GM19025 (cell line): ENCODE measurements at regions not wholly inside any gene's neighbourhood (a gene's known extent, or its start where the extent isn't known, plus 50 kb on each side); places are given as distances from the start of the nearest gene placed in this dataset.

ENCODE experiments used
- ATAC-seq: cut with Tn5 transposase; IDR thresholded peaks from one replicate; pipeline ENCODE4 v1.9.1; 2021; ENCODE audit warnings: mild to moderate bottlenecking, low read depth, moderate library complexity; ENCODE audit not compliant: unreplicated experiment

DNA sequence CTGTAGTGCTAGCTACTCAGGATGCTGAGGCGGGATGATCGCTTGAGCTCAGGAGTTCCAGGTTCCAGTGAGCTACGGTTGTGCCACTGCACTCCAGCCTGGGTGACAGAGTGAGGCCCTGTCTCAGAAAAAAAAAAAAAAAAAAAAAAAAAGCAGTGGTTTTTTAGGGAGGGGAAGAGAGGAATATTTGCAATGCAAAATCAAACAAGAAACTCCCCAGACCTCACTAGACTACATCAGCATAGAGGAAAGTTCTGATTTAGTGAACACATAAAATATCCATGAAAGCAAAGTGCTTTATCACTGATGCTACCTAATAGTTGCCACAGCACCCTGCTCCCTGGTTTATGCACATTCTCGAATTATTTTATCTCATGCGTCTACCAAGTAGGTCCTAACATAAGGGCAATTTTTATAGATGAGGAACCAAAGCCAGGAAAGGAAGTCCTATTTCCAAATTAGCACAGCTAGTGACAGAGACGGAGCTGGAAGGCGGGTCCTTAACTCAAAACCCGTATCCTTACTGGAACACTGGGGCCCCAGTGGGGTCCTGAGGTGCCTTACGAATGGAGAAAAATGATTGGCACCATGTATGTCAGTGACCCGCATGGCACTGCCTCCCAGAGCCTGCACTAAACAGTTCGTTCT, 50.7 kb upstream of the GPR157 start:
- ATAC-seq: no peak

DNA sequence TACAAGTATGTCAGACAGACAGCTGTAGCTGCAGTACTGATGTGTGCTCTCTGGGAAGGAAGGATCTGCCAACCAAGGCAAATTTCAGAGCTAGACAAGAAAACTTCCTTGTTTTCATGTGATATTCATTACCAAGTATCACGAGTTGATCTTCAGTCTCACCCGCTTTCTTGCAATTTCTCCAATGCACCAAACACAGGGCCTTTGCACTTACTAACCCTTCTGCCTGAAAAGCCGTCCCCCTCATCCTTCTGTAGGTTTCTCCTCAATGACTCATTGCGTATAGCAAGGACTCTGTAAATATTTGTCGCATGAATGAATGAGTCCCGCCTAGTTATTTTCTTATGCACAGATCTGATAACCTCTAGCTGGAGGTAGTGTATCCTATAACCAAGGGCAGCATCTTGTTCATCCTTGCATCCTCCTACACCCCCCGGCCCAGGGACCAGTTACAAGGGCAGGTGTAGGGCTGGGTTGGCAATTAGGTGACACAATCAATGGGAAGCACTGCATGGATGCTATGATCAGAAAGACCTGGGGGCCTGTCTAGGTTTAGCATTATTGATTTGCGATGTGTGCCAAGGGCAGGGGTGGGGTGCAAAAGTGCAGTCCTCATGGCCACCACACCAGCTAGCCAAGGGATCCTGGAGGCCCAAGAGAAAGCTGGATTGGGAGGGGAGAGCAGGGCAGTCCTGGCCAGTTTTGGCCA, 51.4 kb upstream of the GPR157 start:
- ATAC-seq: no peak

DNA sequence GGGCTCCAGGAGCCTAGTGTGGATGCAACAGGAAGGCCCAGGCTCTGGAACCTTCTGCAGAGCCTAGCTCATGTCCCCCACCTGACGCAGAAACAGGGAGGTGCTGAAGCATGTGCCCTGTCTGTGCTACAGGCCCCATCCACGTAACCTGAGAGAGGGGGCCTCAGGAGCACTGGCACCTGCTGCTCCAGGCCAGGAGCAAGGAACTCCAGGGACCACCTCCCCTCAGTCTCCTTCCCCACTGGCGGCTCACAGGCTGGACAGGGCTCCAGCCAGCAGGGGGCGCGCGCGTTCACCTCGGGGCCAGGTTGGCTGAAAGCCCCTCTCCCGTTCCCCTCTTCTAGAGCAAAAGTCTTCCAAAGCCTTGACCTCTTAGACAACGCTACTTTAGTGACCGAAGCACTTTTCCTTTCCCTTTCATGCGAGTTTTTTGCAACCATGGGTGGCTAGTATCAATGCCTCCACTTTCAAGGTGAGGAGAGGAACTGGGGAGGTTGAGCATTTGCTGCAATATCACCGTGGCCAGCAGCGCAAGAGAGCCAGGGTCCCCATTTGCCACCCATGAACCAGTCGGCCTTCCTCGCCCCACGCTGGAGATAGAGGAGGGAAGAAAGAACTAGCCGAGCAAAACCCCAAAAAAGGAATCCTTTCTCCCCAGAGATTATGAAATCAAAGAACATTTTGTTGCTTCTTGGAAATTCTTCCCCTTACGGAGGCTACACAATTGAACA, 52.4 kb upstream of the GPR157 start:
- ATAC-seq: no peak

DNA sequence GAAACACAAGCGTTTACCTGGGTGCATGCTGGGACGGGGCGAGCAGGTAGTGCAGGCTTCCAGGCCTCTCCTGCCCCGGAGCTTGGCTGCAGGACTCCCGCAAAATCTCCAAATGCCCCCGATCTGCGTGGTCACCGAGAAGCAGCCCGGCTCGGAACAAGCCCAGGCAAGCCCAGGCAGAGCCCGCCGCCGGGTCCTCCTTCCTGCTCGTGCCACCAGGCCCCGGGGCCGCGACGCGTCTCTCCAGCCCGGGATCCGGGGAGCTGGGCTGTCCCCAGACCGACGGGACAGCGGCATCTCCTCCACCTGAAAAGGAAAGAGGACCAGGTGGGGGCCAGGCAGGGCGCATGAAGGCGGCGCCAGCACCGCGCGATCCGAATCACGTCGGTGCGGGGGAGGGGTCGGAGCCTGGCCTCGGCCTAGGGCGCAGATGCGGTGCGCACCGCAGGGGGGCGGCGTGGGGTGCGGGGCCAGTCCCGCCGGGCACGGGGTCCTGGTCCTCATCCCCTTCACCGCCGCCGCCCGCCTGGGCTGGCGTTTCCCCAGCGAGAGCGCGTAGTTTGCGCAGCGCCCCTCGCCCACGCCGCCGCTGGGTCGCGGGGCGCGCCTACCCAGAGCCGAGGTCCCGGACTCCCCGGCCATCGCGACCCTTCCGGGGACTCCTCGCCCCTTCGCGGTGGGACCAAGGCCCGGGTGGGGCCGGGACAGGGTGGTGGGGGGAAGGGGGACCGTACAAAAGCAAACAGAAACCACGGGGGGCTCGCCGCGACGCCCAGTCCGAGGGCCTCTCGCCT, 52.4 kb upstream of the H6PD start:
- ATAC-seq: peak; percentile 63

DNA sequence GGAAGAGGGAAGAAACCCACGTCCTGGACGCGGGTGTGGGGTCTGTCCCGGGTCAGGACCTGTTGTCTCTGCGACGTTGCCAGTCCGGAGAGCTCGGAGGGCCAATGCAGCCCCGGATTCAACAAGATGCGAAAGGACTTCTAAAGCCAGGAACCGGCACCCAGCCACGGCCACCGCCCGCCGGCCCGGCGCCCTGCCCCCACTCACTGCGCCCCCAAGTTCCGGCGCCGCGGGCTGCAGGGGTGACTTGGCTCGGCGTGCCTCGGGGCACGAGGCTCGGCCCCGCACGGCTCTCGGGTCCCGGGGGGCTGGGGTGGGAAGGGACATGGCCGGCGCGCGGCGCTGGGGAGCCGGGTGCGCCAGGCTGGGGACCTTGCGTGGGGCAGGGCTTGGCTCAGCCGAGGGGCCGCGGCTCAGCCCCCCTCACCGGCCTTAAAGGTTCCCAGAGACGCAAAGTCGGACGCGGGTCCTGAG, 51.8 kb upstream of the H6PD start:
- no peak for ATAC-seq

DNA sequence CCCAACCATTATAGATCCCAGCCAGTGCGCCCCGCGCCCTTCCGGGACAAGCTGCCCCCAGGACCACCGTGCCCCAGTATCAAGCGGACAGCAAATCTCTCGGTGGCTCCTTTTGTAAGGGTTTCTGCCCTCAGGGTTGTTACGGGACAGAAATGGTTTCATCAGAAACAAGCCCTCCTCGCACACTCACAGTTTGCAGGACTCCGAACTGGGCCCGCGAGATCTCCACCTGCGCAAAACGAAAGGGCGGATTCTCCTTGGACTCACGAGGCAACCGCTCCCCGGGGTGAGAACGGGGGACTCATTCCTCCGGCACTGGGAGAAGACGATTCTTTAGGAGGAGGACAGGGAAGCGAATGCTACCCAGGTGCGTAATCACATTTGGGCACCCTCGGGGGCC, 51.1 kb upstream of the H6PD start:
- no peak for ATAC-seq

DNA sequence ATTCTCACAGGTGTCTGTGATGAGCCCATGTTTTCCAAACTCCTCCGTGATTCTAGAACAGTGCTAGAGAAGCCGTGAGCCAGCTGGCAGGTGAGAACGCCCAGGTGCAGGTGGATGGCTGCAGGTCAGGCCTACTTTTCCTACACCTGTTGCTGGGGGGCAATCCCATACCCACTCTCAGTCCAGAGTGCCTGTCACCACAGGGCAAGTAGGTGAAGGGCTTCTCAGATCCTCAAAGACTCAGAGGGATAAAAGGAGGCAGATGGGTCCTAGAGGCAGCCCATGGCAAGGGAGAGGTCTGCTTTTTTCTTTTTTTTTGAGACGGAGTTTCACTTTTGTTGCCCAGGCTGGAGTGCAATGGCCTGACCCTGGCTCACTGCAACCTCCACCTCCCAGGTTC, 50.7 kb upstream of the H6PD start:
- no peak for ATAC-seq

DNA sequence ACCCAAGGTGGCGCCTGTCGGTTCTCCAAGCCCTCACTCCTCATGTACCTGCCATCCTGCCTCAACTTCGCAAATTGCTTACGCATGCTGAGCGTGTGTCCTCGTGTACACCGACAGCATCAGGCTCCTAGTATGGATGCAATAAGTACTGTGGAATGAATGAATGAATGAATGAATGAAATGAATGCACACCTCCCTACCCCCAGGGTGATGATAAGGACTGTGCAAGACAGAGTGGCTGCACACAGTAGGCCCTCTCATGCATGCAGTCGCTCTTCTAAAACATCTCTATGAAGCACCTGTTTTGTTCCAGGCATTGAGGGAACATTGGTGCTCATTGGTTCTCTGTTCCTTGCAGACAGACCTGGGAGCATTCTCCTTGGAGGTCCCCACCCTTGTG, 49.8 kb upstream of the H6PD start:
- ATAC-seq: no peak
